GM19351 (cell line): ENCODE measurements at regions not wholly inside any gene's neighbourhood (a gene's known extent, or its start where the extent isn't known, plus 50 kb on each side); places are given as distances from the start of the nearest gene placed in this dataset.
"Not testable (repeated sequence)": the region's sequence is repeated elsewhere in the genome, so short reads cannot be mapped to it uniquely, and the experiment has no call there.

Experiments
- ATAC-seq: cut with Tn5 transposase; IDR thresholded peaks from one replicate; pipeline ENCODE4 v1.9.1; 2021; ENCODE audit warnings: mild to moderate bottlenecking, moderate library complexity; ENCODE audit not compliant: unreplicated experiment

DNA sequence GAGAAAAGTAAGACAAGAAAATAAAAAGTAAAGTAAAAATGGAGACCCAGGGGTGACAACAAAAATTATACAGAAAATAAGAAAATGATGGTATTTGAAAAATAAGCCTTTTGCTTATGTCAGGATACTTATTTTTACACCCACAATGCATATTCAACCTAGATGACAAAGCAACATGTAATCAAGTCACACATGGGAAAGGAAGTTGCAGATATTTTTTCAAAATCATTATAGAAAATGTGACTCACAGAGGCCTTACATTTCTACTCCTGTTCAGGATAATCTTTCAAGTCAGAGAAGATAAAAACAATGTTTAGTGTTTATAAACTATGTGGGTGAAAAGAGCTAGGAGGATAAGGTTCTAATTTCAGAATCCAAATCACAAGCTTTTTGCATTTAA is 275.3 kb upstream of the UBE2E3 start:
- no peak for ATAC-seq

DNA sequence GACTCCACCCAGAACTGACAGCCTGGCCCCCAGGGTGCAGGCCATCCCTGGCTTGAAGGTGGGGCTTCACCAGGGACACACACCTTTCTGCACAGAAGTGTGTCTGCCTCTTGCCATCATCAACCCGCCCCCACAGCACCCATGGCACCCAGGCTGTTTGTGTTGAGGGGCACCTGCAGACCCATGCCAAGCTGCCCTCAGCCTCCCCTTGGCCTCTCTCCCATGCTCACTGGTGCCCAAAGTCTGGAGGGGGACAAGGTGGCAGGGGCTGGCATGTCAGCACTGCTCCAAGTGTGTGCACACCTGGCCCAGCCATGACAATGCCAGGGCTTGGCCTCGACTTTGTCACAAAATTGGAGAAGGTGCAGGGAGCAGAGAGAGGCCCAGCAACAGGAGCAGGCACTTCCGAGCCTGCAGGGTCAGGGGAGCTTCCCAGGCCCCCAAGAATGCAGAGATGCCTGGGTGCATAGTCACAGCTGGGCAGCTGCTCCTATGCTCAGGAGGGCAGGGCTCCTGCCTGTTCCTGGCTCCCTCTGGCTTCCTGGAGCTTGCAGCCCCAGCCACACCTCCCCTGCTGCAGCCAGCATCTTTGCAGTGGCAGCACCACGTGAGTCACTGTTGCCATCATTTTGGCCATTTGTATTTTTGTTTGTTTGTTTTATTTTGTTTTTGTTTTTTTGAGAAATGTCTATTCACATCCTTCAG is 280.6 kb upstream of the UBE2E3 start:
- ATAC-seq = no peak

DNA sequence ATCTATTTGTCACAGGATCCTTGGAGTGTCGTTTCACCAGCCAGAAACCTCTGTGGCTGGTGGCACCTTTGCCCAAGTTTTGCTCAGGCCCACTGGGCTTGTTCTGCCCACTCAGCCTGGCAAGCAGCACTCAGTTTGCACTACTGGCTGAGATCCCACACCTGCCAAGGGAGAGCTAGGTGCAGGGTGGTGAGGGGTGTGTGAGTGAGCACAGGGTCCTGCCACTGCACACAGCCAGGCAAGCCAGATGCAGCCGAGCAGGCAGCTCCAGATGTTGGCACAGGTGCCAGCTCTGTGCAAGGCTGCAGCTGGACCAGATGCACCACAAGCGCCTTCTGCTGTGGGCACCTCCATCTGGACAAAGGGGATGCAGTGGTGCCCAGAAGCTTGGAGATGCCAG is 281.7 kb upstream of the UBE2E3 start:
- ATAC-seq = no peak

DNA sequence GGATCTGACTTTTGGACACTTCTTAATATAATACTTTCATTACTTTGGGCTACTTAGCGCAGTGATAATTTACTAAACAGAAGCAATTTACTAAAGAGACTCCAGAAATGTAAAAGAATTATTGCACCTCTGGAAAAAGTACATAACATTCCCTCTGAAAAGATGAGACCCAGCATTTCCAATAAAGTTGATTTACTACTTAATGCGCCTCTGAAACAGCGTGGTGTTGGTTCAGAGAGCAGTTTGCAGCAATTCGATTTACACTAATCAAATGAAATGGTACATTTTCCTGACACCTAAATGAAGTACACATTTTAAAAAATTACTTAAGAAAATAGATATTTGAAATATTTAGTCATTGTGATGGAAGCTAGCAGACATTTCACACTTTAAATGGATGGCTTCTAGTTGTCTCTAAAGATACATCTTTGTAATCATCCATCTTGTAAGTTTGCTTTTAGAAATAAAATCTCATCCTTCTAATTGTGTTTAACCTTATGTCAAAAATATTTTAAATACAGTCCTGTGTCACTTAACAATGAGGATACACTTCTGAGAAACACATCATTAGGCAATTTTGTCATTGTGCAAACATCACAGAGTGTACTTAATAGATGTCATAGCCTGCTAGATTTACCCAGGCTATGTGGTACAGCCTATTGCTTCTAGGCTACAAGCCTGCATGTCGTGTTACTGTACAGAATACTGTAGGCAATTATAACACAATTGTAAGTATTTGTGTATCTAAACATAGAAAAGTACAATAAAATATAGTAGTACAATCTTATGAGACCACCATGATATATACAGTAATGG is 284.6 kb upstream of the UBE2E3 start:
- no peak for ATAC-seq

DNA sequence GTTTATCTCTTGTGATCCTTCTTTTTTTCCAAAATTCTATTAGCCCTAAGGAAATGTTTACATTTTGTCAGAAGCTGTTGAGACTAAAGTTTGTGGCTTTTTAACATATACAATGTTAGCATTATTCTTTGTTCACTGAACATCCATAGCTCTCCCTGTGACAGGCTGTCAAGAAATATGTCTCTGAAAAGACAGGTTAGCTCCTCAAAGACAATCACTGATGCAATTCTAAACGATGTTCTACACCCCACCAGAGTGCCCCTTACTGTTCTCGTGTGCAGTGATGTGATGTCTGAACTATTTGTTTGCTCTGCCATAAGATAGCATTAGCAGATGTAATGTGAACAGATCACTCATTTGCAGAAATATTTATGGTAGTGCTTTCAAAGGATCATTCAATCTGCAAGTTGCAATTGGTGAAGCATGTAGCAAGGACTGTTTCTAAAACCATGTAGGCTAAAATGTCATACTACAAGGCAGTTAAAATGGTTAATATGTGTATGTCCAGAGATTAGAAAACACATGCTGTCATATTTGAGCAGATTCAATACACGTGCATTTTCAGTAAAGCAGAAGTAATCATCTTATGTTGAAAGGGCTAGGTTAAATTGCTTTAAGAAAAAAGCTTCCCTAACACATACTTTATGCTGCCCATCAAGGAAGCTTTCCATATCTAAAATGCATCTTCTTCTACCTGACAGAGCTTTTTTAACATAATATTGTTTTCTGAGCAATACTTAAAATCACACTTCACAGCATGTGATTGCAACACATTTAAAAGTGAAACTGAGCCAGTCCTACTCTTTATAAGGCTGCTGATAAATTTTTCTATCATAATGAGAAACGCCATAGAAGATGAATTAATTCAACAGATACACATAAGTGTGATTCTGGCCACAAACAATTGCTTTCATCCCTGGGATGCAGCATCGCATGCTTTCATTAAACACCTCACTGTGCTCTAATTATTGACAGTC is 285.7 kb upstream of the UBE2E3 start:
- ATAC-seq = no peak

DNA sequence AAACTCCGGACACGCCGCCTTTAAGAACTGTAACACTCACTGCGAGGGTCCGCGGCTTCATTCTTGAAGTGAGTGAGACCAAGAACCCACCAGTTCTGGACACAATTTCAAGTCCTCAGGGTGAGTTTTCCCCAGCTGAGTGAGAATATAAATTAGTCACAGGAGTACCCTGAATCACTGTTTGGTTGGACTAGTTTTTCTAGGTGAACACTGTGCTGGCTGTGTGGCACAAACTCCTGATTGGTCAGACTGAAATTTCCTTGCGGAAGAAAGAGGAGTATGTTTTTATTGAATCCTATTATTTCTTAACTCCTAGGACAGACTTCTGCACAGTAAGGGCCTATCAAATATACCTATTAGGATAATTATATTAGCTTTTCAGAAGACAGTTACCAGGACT is 288.1 kb upstream of the UBE2E3 start:
- ATAC-seq = no peak

DNA sequence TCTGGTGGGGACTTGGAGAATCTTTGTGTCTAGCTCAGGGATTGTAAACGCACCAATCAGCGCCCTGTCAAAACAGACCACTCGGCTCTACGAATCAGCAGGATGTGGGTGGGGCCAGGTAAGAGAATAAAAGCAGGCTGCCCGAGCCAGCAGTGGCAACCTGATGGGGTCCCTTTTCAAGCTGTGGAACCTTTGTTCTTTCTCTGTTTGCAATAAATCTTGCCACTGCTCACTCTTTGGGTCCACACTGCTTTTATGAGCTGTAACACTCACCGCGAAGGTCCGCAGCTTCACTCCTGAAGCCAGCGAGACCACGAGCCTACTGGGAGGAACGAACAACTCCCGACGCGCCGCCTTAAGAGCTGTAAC is 288.6 kb upstream of the UBE2E3 start:
- ATAC-seq = not testable (repeated sequence)

DNA sequence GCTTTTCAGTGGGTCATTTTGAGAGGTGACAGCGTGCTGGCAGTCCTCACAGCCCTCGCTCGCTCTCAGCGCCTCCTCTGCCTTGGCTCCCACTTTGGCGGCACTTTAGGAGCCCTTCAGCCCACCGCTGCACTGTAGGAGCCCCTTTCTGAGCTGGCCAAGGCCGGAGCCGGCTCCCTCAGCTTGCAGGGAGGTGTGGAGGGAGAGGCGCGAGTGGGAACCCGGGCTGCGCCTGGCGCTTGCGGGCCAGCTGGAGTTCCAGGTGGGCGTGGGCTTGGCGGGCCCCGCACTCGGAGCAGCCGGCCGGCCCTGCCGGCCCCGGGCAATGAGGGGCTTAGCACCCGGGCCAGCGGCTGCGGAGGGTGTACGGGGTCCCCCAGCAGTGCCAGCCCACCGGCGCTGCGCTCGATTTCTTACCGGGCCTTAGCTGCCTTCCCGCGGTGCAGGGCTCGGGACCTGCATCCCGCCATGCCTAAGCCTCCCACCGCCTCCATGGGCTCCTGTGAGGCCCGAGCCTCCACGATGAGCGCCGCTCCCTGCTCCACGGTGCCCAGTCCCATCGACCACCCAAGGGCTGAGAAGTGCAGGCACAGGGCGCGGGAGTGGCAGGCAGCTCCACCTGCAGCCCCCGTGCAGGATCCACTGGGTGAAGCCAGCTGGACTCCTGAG is 289.1 kb upstream of the UBE2E3 start:
- not testable (repeated sequence) for ATAC-seq

DNA sequence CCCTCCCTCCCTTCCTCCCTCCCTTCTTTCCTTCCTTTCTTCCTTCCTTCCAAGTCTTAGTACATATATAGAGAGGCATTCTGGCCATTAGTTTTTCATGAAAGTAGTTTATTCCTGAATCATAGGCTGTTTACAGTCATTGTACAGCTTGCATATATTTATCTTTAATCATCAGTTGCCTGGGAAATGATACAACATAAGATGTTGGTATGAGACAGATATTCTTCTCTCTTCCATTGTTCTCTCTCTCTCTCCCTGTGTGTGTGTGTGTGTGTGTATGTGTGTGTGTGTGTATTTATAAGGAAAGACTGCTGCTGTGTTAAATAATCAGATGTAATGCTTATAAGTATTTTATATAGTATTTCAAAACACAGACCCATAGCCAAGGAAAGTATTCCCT is 289.8 kb upstream of the UBE2E3 start:
- ATAC-seq = no peak

DNA sequence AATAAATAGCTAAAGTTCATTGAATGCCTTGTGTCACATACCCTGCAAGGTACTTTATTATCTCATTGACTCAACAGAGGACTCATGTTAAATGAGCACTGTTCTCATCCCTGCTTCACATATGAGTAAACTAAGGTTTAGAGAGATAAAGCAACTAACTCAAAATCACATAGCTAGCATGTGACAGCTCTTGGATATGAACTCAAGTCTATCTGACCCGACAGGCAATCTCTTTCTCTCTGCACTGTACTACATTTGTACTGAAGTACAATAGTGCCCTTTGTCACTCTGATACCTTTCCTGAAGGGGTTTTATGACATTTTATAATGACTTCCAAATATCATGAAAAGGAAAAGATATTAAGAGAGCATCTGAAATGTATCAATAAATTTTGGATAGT is 297.5 kb upstream of the UBE2E3 start:
- no peak for ATAC-seq

DNA sequence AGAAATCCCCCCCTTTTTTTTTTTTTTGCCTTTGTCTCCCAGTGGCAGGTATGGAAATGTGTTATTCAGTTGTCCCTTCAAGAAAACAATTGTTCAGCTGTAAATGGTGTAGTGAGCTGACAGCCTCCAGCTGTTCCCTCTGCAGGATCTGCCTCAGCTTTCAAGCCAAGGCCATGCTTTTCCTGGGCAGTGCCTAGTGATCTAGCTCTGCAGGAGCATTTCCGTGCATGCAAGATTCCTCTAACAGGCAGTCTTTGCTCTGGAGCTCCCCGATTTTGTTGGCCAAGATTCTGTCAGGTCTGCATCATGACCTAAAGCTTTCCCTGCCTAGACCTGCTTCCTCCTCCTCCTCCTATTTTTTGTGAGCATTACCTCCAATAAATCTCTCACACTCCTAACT is 300.7 kb upstream of the UBE2E3 start:
- ATAC-seq = no peak

DNA sequence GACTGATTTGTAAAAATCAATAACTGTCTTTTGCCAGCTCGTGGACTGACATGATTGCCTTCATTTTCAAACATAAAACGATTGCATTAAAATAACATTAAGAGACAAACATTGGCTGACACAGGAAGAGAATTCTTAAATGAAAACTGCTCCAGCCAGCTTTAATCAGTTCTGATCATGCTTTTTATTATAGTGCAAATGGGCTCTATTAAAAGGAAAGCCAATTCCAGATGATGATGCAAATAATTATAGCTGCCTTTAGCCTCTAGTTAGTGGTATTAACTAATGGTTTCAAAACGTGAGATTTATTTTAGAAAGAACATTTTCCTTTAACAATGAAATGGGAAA is 301.8 kb upstream of the UBE2E3 start:
- no peak for ATAC-seq

DNA sequence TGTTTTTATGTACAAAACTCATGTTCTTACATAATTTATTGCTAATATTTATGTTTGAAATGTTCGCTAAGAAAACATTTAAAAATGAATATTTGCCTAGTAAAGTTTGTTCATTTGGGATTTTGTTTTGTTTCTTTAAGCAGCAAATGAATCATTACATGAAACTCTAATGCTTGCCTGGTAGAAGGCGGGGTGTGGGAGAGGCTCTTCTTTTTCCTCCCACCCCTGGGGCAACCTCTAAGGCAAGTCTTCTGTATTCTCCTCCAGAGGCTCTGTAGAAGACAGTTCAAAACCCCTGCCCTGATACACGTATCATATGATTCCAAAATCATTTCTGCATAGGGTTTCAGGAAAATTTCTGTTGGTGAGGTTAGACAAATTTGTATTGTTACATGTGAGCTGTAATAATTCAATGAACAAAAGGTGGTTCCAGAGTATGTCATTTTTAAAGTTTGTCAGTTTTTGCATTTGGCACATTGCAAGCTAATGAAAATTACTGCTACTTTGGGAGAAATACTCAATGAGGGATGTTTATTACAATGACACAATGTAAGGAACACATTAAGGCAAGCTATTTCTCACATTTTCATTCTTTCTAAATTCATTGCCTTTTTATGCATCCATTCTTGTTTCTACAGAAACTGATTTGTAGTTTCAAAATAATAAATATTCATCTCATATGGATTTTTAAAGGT is 302.3 kb upstream of the UBE2E3 start:
- ATAC-seq = no peak

DNA sequence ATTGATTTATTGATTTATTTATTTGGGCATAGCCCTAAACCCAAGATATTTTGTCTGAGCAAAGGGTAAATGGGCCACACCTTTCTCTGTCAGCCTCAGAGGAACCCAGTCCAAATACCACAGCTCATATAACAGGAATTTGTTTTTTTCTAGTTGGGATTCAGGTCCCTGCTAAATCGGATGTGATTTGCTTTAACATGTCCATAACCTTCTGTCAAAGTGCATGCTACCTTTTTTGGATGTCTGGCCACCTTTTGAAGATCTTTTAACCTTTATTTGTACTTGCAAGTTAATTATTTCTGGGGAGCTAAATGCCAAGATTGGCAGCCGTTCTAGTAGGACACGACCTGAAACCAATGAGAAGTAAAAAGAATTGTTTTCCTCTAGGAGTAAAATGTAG is 303.2 kb upstream of the UBE2E3 start:
- ATAC-seq = no peak

DNA sequence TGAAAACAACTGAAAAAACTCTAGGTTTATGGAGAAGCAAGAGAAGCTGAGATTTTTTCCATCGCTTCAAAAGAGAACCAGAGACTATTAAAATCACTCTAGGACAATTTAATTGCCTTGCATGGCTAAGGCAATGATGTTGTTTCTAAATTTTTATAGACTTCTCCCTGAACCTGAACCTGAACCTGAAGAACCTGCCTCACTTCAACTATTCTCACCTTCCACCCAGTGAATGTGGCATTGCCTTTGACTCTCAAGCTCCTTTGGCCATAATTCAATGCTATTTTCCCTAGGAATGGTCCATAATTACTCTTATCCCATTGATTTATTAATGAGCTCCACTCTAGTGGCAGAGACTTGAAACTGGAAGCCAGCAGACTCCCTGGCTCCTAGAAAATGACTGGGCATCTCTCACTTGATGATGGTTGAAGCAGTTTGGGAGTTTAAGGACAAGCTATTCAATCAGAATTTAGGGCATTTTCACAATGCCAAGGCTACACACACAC is 303.8 kb upstream of the UBE2E3 start:
- ATAC-seq = no peak

DNA sequence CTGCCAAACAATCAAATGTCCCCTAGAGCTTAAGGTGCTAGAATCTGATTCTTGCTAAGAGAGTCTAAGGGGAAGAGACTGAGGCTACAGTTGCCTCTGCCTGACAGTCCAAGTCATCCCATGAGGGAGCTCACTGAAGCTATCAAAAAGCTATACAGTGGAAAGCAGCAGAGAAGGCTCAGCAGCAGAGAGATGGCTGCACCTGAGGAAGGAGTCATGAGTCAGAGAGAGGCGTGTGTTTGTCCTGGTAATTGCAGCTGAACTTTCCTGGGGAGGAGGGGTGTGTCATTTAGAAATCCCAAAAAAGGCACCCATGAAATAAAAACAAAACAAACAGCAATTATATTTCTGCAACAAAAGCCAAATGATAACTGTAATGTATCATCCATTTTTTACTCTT is 305.2 kb upstream of the UBE2E3 start:
- no peak for ATAC-seq

DNA sequence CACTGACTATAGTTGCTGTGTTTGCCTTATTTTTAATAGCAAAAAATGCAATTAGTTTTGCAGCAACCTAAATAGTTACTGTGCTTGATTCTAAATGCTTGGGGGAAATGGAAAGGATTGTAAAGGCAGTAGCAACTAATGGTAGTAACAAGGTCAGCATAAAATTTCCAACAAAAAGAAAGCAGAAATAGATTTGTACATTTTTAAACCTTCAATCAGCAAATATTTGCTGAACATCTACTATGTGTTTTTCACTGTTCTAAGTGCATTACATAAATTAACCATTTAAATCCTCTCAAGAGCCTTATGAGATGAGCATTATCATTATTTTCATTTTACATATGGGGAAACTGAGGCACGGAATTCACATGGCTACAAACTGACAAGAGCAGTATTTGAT is 308.0 kb upstream of the UBE2E3 start:
- no peak for ATAC-seq

DNA sequence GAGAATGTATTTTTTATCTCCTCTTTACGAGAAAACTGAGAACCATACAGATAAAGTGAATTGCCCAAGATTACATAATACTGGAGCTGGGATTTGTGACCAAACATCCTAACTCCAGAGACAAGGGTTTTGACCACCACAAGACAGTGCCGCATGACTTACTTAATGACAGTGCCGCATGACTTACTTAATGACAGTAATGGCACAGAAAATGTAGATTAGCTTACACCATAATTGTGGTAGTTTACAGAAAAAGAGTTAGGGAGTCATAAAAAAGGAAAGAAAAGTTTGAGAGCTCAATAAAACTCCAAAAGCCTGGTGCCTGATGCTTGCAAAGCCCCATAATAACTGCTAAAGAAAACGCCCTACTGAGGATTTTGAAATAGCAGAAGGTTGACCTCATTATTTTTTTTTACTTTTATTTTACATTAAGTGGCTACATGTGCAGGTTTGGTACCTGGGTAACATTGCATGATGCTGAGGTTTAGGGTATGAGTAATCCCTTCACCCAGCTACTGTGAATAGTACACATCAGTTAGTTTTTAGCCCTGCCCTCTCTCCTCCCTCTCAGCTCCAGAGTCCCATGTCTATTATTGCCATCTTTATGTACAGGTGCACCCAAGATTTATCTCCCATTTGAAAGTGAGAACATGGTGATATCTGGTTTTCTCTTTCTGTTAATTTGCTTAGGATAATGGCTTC is 310.0 kb upstream of the UBE2E3 start:
- ATAC-seq = no peak

DNA sequence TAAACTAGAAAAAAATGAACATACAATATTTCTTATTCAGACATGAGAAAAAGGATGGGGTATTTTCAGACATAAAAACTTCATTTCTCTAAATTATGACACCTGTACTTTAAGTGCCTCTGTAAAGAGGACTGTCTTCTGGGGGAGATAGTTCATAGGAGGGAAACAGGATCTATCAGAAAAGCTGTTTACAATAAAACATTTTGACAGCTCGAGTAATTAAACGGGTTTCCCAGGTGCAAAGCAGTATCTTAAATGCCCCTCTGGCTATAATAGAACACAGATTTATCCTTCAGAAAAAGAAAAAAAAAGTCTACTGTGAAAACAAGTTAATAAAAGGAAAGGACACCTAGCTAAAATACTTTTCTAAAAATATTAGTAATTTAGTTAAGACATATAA is 311.4 kb upstream of the UBE2E3 start:
- ATAC-seq = no peak

DNA sequence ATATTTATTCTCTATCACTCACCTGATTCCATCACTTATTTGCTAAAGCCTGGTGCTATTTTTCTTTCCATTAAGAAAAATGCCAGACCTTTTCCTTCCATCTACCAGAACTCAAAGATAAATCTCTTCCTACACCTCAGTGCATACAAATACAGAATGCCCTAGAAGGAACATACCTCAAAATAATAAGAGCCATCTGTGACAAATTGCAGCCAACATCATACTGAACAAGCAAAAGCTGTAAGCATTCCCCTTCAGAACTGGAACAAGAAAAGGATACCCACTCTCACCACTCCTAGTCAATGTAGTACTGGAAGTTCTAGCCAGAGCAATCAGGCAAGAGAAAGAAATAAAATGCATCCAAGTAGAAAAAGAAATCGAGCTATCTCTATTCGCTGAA is 315.9 kb upstream of the UBE2E3 start:
- no peak for ATAC-seq
